ENCODE measurements at regions not wholly inside any gene's neighbourhood (a gene's known extent, or its start where the extent isn't known, plus 50 kb on each side); places are given as distances from the start of the nearest gene placed in this dataset.

DNA sequence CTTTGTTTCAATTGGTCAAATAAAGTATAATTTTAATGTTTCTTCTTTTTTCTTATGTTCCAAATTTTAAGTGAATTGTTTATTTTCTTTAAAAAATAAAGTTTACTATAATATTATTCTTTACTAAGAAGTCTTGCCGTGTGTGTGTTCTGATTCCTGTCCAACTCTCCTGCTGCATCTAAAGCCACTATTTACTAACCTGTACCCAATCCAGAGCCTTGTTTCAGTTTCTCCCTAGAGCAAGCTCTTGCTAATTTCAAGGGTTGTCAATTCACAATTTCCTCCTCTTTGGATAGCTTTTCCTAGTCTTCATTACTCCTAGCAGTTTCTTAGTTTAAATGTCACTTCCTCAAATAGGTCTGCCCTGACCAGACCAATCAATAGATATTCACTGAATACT lies 314.9 kb upstream of the SEMA3A start:
- H3K4me3 ChIP-seq (ENCODE audit: insufficient read depth, low read length) = no peak overlapping the region
- no peaks in the 10 kb centered on the region for H3K9me3 ChIP-seq (ENCODE audit: low read depth, low read length)
- H3K4me1 ChIP-seq (ENCODE audit: insufficient read depth, low read length) = peaks cover 8% of the 10 kb centered on the region
- H3K36me3 ChIP-seq (ENCODE audit: insufficient read depth, low read length) = no peaks in the 10 kb centered on the region
- H3K27ac ChIP-seq (ENCODE audit: low read depth, low read length) = no peak overlapping the region
- no peak for DNase-seq (ENCODE audit: insufficient read length, low spot score, missing footprints)
- no peaks in the 10 kb centered on the region for H3K27me3 ChIP-seq (ENCODE audit: insufficient read depth, low read length)
- no peaks in the 10 kb centered on the region for H3K79me2 ChIP-seq (ENCODE audit: insufficient read depth, low read length)
- no peaks in the 10 kb centered on the region for H4K20me1 ChIP-seq (ENCODE audit: insufficient read depth, low read length)
- no peak overlapping the region for H3K4me2 ChIP-seq (ENCODE audit: insufficient read depth, low read length)
- H2AFZ ChIP-seq (ENCODE audit: low read length) = no peak overlapping the region
- TF ChIP-seq, protein P1, sequence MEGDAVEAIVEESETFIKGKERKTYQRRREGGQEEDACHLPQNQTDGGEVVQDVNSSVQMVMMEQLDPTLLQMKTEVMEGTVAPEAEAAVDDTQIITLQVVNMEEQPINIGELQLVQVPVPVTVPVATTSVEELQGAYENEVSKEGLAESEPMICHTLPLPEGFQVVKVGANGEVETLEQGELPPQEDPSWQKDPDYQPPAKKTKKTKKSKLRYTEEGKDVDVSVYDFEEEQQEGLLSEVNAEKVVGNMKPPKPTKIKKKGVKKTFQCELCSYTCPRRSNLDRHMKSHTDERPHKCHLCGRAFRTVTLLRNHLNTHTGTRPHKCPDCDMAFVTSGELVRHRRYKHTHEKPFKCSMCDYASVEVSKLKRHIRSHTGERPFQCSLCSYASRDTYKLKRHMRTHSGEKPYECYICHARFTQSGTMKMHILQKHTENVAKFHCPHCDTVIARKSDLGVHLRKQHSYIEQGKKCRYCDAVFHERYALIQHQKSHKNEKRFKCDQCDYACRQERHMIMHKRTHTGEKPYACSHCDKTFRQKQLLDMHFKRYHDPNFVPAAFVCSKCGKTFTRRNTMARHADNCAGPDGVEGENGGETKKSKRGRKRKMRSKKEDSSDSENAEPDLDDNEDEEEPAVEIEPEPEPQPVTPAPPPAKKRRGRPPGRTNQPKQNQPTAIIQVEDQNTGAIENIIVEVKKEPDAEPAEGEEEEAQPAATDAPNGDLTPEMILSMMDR (IDR thresholded peaks at IDR 0.05; ENCODE audit: extremely low read depth, low read depth, low read length) = no peak

DNA sequence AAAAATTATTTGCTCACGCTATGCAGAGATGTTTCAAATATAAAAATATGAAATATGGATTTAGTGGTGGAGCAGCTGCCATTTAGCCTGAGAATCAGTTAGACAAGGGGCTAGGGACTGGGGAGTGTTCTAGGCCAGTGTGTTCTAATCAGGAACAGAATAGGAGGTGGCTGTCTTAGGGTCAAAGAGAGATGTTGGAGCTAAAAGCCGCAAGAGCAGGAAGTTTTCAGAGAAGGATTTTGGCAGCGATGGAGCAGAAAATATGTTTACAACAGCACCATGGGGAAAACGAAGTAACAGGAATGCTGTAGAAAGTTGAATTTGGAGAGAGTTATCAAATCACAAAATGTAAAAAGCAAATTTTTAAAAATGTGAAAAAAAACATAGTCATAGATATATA lies 314.0 kb upstream of the SEMA3A start:
- no peaks in the 10 kb centered on the region for H3K79me2 ChIP-seq (ENCODE audit: insufficient read depth, low read length)
- no peak overlapping the region for H3K4me3 ChIP-seq (ENCODE audit: insufficient read depth, low read length)
- H3K27me3 ChIP-seq (ENCODE audit: insufficient read depth, low read length) = no peaks in the 10 kb centered on the region
- H3K27ac ChIP-seq (ENCODE audit: low read depth, low read length) = no peak overlapping the region
- H2AFZ ChIP-seq (ENCODE audit: low read length) = peak overlapping the region; percentile 73
- H4K20me1 ChIP-seq (ENCODE audit: insufficient read depth, low read length) = no peaks in the 10 kb centered on the region
- H3K4me2 ChIP-seq (ENCODE audit: insufficient read depth, low read length) = no peak overlapping the region
- no peaks in the 10 kb centered on the region for H3K9me3 ChIP-seq (ENCODE audit: low read depth, low read length)
- TF ChIP-seq, protein P1 (IDR thresholded peaks at IDR 0.05; ENCODE audit: extremely low read depth, low read depth, low read length) = no peak
- H3K4me1 ChIP-seq (ENCODE audit: insufficient read depth, low read length) = peaks cover 8% of the 10 kb centered on the region
- DNase-seq (ENCODE audit: insufficient read length, low spot score, missing footprints) = no peak
- H3K36me3 ChIP-seq (ENCODE audit: insufficient read depth, low read length) = no peaks in the 10 kb centered on the region

DNA sequence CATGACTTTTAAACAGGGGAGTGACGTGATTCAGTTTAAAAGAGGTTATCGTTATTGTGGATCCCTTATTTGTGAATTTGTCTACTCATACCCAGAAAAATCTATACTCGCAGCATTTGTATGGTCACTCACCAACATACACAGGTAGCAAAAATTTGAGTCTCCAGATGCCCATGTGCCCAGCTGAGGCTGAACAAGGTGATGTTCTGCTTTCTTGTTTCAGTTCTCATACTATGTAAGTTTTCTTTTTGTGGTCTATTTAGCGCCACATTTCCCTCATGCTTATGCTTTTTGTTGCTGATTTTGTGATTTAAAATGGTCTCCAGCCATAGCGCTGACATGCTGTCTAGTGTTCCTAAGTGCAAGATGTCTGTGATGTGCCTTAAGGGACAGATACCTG lies 312.9 kb upstream of the SEMA3A start:
- Histone ChIP-seq H3K79me2 (ENCODE audit: insufficient read depth, low read length) (no peaks in the 10 kb centered on the region), H3K27ac (ENCODE audit: low read depth, low read length) (no peak overlapping the region), H3K4me3 (ENCODE audit: insufficient read depth, low read length) (no peak overlapping the region), H4K20me1 (ENCODE audit: insufficient read depth, low read length) (no peaks in the 10 kb centered on the region), H3K27me3 (ENCODE audit: insufficient read depth, low read length) (no peaks in the 10 kb centered on the region), H3K9me3 (ENCODE audit: low read depth, low read length) (no peaks in the 10 kb centered on the region), H3K36me3 (ENCODE audit: insufficient read depth, low read length) (no peaks in the 10 kb centered on the region), H3K4me1 (ENCODE audit: insufficient read depth, low read length) (peaks cover 8% of the 10 kb centered on the region), H2AFZ (ENCODE audit: low read length) (no peak overlapping the region), H3K4me2 (ENCODE audit: insufficient read depth, low read length) (no peak overlapping the region)
- no peak for DNase-seq (ENCODE audit: insufficient read length, low spot score, missing footprints)
- TF ChIP-seq, protein P1 (IDR thresholded peaks at IDR 0.05; ENCODE audit: extremely low read depth, low read depth, low read length) = no peak

GRCh38 chr7:84506151-84506550 lies 311.6 kb upstream of the SEMA3A start:
- Histone ChIP-seq H3K27ac (ENCODE audit: low read depth, low read length) (no peak overlapping the region), H4K20me1 (ENCODE audit: insufficient read depth, low read length) (no peaks in the 10 kb centered on the region), H2AFZ (ENCODE audit: low read length) (no peak overlapping the region), H3K4me1 (ENCODE audit: insufficient read depth, low read length) (peaks cover 8% of the 10 kb centered on the region), H3K4me3 (ENCODE audit: insufficient read depth, low read length) (no peak overlapping the region), H3K79me2 (ENCODE audit: insufficient read depth, low read length) (no peaks in the 10 kb centered on the region), H3K36me3 (ENCODE audit: insufficient read depth, low read length) (no peaks in the 10 kb centered on the region), H3K9me3 (ENCODE audit: low read depth, low read length) (no peaks in the 10 kb centered on the region), H3K27me3 (ENCODE audit: insufficient read depth, low read length) (no peaks in the 10 kb centered on the region), H3K4me2 (ENCODE audit: insufficient read depth, low read length) (no peak overlapping the region)
- no peak for DNase-seq (ENCODE audit: insufficient read length, low spot score, missing footprints)
- TF ChIP-seq, protein P1 (IDR thresholded peaks at IDR 0.05; ENCODE audit: extremely low read depth, low read depth, low read length) = no peak
